ENCODE measurements at regions not wholly inside any gene's neighbourhood (a gene's known extent, or its start where the extent isn't known, plus 50 kb on each side); places are given as distances from the start of the nearest gene placed in this dataset.

DNA sequence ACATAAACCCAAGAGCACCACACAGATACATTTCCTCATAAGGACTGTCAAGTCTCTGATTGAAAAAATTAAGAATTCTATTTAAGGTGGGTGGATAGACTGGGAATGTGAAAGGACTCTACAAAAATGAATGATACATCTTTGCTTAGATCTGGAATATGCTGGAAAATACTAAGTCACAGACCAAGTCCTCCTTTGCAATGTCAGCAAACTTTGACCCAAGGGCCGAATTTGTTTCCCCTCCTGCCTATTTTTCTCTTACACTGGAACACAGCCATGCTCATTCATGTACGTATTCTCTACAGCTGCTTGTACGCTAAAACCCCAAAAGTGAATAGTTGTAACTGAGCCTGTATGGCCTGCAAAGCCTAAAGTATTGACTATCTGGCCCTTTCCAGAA lies 180.7 kb downstream of the ADSS2 start:
- Histone ChIP-seq H3K27ac (no peak overlapping the region), H3K36me3 (no peaks in the 10 kb centered on the region), H3K27me3 (no peaks in the 10 kb centered on the region), H3K4me1 (peaks cover 5% of the 10 kb centered on the region), H3K4me3 (no peak overlapping the region), H3K9me3 (no peaks in the 10 kb centered on the region)
- TF ChIP-seq POLR2A (IDR thresholded peaks at IDR 0.05) (no peak), EP300 (IDR thresholded peaks at IDR 0.05) (no peak), POLR2AphosphoS5 (IDR thresholded peaks at IDR 0.05) (no peak)
- TF ChIP-seq, protein P1, sequence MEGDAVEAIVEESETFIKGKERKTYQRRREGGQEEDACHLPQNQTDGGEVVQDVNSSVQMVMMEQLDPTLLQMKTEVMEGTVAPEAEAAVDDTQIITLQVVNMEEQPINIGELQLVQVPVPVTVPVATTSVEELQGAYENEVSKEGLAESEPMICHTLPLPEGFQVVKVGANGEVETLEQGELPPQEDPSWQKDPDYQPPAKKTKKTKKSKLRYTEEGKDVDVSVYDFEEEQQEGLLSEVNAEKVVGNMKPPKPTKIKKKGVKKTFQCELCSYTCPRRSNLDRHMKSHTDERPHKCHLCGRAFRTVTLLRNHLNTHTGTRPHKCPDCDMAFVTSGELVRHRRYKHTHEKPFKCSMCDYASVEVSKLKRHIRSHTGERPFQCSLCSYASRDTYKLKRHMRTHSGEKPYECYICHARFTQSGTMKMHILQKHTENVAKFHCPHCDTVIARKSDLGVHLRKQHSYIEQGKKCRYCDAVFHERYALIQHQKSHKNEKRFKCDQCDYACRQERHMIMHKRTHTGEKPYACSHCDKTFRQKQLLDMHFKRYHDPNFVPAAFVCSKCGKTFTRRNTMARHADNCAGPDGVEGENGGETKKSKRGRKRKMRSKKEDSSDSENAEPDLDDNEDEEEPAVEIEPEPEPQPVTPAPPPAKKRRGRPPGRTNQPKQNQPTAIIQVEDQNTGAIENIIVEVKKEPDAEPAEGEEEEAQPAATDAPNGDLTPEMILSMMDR (IDR thresholded peaks at IDR 0.05): no peak
- DNase-seq (ENCODE audit: low spot score in 2 of 2): no peak
- WGBS: 89% methylated on average over 3 of the region's 3 CpGs

DNA sequence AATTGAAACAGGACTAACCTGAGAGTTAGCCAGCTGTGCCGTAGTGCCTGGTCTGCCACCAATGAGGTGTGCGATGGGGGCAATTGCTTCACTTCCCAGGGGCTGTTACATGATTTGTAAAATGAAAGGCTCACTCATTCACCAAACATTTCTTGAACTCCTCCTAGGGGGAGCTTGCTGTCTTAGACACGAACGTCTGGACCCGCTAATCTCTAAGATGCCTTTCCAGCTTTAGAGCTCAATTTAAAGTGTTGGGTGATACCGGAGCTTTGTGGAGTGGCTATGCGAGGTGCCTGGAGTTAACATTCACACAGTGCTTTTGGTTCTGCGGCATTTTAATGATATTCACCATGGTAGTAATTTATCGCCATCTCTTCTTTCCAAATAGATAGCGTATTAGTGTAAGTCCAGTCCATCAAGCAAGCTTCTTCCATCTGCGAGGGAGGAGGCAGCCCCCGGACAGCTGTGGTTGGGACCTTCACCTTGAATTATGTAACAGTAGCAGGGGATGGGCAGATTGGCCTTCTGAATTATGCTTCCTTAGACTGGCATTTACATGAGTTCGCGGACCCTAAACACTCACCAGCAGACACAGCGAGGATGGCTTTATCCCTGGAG lies 179.9 kb downstream of the ADSS2 start:
- Histone ChIP-seq H3K36me3 (no peaks in the 10 kb centered on the region), H3K9me3 (no peaks in the 10 kb centered on the region), H3K4me3 (no peak overlapping the region), H3K27me3 (no peaks in the 10 kb centered on the region), H3K27ac (no peak overlapping the region), H3K4me1 (peaks cover 5% of the 10 kb centered on the region)
- DNase-seq (ENCODE audit: low spot score in 2 of 2): no peak
- no peak for TF ChIP-seq POLR2AphosphoS5 (IDR thresholded peaks at IDR 0.05)
- TF ChIP-seq, protein P1 (IDR thresholded peaks at IDR 0.05): no peak
- no peak for TF ChIP-seq EP300 (IDR thresholded peaks at IDR 0.05)
- TF ChIP-seq POLR2A (IDR thresholded peaks at IDR 0.05): no peak
- 93% methylated on average over 15 of the region's 15 CpGs for WGBS

DNA sequence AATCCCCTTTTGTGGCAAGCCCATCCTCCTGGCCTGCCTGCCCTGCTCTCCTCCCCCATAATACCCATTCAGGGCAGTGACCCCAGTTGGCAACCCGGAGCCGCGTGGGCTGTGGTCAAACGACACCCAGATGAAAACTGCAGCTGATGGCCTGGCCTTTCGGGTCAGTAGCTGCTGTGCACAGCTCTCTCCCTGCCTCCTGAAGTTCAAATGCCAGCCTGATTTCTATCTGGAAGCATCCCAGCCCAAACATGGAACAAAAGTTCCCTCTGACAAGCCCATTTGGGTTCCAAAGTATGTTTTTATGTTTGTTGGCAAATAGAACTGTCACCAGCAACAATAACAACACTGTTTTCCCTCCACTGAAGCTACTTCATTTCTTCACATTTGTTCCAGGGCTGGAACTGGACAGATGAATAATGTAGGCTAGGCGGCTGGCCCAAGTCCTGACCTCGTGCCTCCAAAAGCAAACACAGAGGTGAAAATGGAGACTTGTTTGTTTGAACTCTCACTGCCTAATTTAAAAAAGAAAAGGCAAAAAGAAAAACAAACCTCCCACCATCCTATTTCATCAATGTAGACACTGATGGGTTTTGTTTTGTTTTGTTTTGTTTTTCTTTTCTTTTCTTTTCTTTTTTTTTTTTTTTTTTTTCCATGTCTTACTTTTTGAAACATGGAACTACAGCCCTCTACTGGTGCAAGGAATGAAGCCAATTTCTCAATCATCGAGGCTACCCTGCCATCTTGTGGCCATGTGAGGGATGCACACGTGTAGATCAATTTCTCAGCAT lies 179.0 kb downstream of the ADSS2 start:
- Histone ChIP-seq H3K4me3 (no peak overlapping the region), H3K9me3 (no peaks in the 10 kb centered on the region), H3K27ac (no peak overlapping the region), H3K4me1 (peaks cover 5% of the 10 kb centered on the region), H3K36me3 (no peaks in the 10 kb centered on the region), H3K27me3 (no peaks in the 10 kb centered on the region)
- TF ChIP-seq POLR2A (IDR thresholded peaks at IDR 0.05) (no peak), POLR2AphosphoS5 (IDR thresholded peaks at IDR 0.05) (no peak), EP300 (IDR thresholded peaks at IDR 0.05) (no peak)
- TF ChIP-seq, protein P1 (IDR thresholded peaks at IDR 0.05): peak; percentile 79 to 97
- peak in 1 of 2 donors; percentile 77 for DNase-seq (ENCODE audit: low spot score in 2 of 2)
- 64% methylated on average over 9 of the region's 9 CpGs for WGBS

DNA sequence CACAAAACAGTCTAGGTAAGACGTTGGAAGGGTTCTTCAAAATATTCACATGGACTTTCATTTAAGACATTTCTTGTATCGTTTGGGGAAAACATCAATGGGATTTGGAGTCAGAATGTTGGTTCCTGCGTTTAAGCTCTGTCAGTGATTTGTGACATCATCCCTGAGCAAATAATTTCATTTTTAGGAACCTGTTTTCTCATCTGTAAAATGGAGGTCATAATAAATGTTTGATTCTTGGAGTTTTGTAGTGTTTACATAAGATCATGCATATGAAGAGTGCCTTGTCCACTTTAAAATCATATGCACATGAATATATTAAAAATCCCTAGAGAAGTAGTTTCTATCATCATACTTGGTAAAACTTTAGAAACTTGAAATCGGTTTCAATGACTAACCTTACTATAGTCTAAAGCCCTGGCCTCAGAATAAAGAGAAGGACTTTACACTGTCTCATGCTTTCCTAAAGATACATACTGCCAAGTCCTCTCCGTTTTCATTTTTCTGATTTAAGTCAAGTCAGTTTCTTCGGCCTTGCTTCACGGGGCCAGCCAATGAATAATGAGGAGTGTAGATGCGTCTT lies 178.4 kb downstream of the ADSS2 start:
- 34% methylated on average over 8 of the region's 8 CpGs for WGBS
- Histone ChIP-seq H3K4me1 (peaks cover 5% of the 10 kb centered on the region), H3K27ac (no peak overlapping the region), H3K9me3 (no peaks in the 10 kb centered on the region), H3K4me3 (no peak overlapping the region), H3K27me3 (no peaks in the 10 kb centered on the region), H3K36me3 (no peaks in the 10 kb centered on the region)
- no peak for DNase-seq (ENCODE audit: low spot score in 2 of 2)
- TF ChIP-seq POLR2AphosphoS5 (IDR thresholded peaks at IDR 0.05) (no peak), POLR2A (IDR thresholded peaks at IDR 0.05) (no peak), EP300 (IDR thresholded peaks at IDR 0.05) (no peak)
- TF ChIP-seq, protein P1 (IDR thresholded peaks at IDR 0.05): no peak
